SK-N-SH treated with all-trans-retinoic acid at 6 μM for 48 hours (cell line): ENCODE measurements at regions not wholly inside any gene's neighbourhood (a gene's known extent, or its start where the extent isn't known, plus 50 kb on each side); places are given as distances from the start of the nearest gene placed in this dataset.

Experiments used
- ATAC-seq: fragments of 200-7000 bp; cut with Tn5 transposase; 3 replicates; pipeline ENCODE4 v1.9.1; 2020; ENCODE audit warnings: mild to moderate bottlenecking, moderate library complexity
- ARNTL ChIP-seq: fragments of 450-650 bp; formaldehyde crosslinking; IDR thresholded peaks from 2 replicates; pipeline ENCODE4 v1.5.0; 2020; ENCODE audit warnings: low read depth, mild to moderate bottlenecking, moderate library complexity, borderline replicate concordance
- BACH2 ChIP-seq: fragments of 250-450 bp; sonication (Bioruptor Pico); IDR thresholded peaks from 2 replicates; pipeline ENCODE4 v1.9.0; 2021; ENCODE audit warnings: mild to moderate bottlenecking, borderline replicate concordance
- CSRNP3 ChIP-seq: fragments of 250-450 bp; sonication (Bioruptor Pico); IDR thresholded peaks from 2 replicates; pipeline ENCODE4 v1.5.1; 2021; ENCODE audit warnings: mild to moderate bottlenecking, moderate library complexity
- ESRRG ChIP-seq: fragments of 250-450 bp; sonication (Bioruptor Pico); IDR thresholded peaks from 2 replicates; pipeline ENCODE4 v1.6.1; 2021; ENCODE audit warnings: mild to moderate bottlenecking
- ISL1 ChIP-seq: fragments of 250-450 bp; sonication (Bioruptor Pico); IDR thresholded peaks from 2 replicates; pipeline ENCODE4 v2.1.2; 2022; ENCODE audit warnings: mild to moderate bottlenecking, moderate library complexity
- PATZ1 ChIP-seq: fragments of 250-450 bp; sonication (Bioruptor Pico); IDR thresholded peaks from 2 replicates; pipeline ENCODE4 v1.8.0; 2020; ENCODE audit warnings: mild to moderate bottlenecking, moderate library complexity, borderline replicate concordance
- PPARA ChIP-seq: fragments of 250-450 bp; sonication (Bioruptor Pico); IDR thresholded peaks from 2 replicates; pipeline ENCODE4 v1.5.0; 2020; ENCODE audit warnings: mild to moderate bottlenecking, borderline replicate concordance
- SNAI2 ChIP-seq: fragments of 250-450 bp; sonication (Bioruptor Pico); IDR thresholded peaks from 2 replicates; pipeline ENCODE4 v1.5.0; 2020; ENCODE audit warnings: mild to moderate bottlenecking, moderate library complexity
- TCF4 ChIP-seq: fragments of 250-450 bp; sonication (Bioruptor Pico); IDR thresholded peaks from 2 replicates; pipeline ENCODE4 v1.8.0; 2021; ENCODE audit warnings: mild to moderate bottlenecking, moderate library complexity, borderline replicate concordance
- TOX ChIP-seq: fragments of 250-450 bp; sonication (Bioruptor Pico); IDR thresholded peaks from 2 replicates; pipeline ENCODE4 v1.8.0; 2021; ENCODE audit warnings: mild to moderate bottlenecking, moderate library complexity, borderline replicate concordance
- TSHZ2 ChIP-seq: fragments of 250-450 bp; sonication (Bioruptor Pico); IDR thresholded peaks from 2 replicates; pipeline ENCODE4 v1.5.0; 2020; ENCODE audit warnings: mild to moderate bottlenecking, moderate library complexity
- ZC3H10 ChIP-seq: fragments of 250-450 bp; sonication (Bioruptor Pico); IDR thresholded peaks from 2 replicates; pipeline ENCODE4 v1.5.1; 2021; ENCODE audit warnings: mild to moderate bottlenecking, moderate library complexity
- ZFP3 ChIP-seq: fragments of 250-450 bp; sonication (Bioruptor Pico); IDR thresholded peaks from 2 replicates; pipeline ENCODE4 v1.5.0; 2020; ENCODE audit warnings: mild to moderate bottlenecking, moderate library complexity
- ZFP30 ChIP-seq: fragments of 450-650 bp; formaldehyde crosslinking; IDR thresholded peaks from 2 replicates; pipeline ENCODE4 v1.5.0; 2022; ENCODE audit warnings: mild to moderate bottlenecking, moderate library complexity
- ZNF565 ChIP-seq: fragments of 450-650 bp; formaldehyde crosslinking; conservative IDR thresholded peaks from 2 replicates; pipeline ENCODE4 v1.5.0; 2020; ENCODE audit warnings: low read depth, mild to moderate bottlenecking, moderate library complexity
- ZNF70 ChIP-seq: fragments of 450-650 bp; formaldehyde crosslinking; IDR thresholded peaks from 2 replicates; pipeline ENCODE4 v1.5.0; 2020; ENCODE audit warnings: mild to moderate bottlenecking, moderate library complexity
- TF ChIP-seq, protein P1 (sequence below): fragments of 250-450 bp; sonication (Bioruptor Pico); IDR thresholded peaks from 2 replicates; pipeline ENCODE4 v1.8.0; 2021; ENCODE audit warnings: low read depth, mild to moderate bottlenecking, moderate library complexity, borderline replicate concordance
- TF ChIP-seq, protein P2 (sequence below): fragments of 250-450 bp; sonication (Bioruptor Pico); IDR thresholded peaks from 2 replicates; pipeline ENCODE4 v1.5.1; 2020; ENCODE audit warnings: low read depth, mild to moderate bottlenecking, moderate library complexity

- no peak for TF ChIP-seq SNAI2
- TF ChIP-seq, protein P1, sequence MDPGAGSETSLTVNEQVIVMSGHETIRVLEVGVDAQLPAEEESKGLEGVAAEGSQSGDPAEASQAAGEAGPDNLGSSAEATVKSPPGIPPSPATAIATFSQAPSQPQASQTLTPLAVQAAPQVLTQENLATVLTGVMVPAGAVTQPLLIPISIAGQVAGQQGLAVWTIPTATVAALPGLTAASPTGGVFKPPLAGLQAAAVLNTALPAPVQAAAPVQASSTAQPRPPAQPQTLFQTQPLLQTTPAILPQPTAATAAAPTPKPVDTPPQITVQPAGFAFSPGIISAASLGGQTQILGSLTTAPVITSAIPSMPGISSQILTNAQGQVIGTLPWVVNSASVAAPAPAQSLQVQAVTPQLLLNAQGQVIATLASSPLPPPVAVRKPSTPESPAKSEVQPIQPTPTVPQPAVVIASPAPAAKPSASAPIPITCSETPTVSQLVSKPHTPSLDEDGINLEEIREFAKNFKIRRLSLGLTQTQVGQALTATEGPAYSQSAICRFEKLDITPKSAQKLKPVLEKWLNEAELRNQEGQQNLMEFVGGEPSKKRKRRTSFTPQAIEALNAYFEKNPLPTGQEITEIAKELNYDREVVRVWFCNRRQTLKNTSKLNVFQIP (CRISPR knock-in tag): no peak
- no peak for TF ChIP-seq ZFP30 (CRISPR knock-in tag)
These were observed 159.8 kb downstream of the NRN1 start (continued) for GRCh38 chr6:5846889-5847288.

DNA sequence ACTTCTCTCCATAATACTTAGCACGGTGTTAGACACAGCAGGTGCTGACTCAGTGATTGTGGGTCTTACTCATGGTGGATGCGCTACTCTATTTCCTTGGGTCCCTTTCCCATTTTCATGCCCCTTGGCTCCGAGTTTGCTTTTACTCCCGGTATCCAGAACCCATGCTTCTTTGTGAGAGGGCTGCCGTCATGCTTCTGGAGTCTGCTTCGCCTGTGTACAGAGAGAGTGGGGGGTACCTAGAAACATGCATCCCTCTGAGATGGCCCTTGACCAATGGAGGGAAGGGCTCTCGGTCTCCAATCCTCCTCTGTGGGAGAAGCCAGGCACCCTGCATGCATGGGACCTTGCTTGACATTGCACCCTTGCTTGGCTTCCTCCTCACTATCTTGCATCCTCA is 160.4 kb downstream of the NRN1 start:
- TF ChIP-seq BACH2: no peak
- TF ChIP-seq TSHZ2 (CRISPR knock-in tag): no peak
- TF ChIP-seq TCF4 (CRISPR knock-in tag): no peak
- TF ChIP-seq ZNF565 (CRISPR knock-in tag): no peak
- no peak for TF ChIP-seq ZFP30 (CRISPR knock-in tag)
- TF ChIP-seq TOX: no peak
- no peak for TF ChIP-seq CSRNP3
- TF ChIP-seq, protein P1 (CRISPR knock-in tag): no peak
- no peak for TF ChIP-seq ZFP3
- no peak for TF ChIP-seq ZC3H10 (CRISPR knock-in tag)
- no peak for TF ChIP-seq PATZ1 (CRISPR knock-in tag)
- TF ChIP-seq ESRRG (CRISPR knock-in tag): no peak
- TF ChIP-seq, protein P2, sequence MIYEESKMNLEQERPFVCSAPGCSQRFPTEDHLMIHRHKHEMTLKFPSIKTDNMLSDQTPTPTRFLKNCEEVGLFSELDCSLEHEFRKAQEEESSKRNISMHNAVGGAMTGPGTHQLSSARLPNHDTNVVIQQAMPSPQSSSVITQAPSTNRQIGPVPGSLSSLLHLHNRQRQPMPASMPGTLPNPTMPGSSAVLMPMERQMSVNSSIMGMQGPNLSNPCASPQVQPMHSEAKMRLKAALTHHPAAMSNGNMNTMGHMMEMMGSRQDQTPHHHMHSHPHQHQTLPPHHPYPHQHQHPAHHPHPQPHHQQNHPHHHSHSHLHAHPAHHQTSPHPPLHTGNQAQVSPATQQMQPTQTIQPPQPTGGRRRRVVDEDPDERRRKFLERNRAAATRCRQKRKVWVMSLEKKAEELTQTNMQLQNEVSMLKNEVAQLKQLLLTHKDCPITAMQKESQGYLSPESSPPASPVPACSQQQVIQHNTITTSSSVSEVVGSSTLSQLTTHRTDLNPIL (CRISPR knock-in tag): no peak
- no peak for TF ChIP-seq ARNTL (CRISPR knock-in tag)
- TF ChIP-seq ISL1 (CRISPR knock-in tag): no peak
- no peak for TF ChIP-seq SNAI2
- no peak for TF ChIP-seq ZNF70
- no peak for TF ChIP-seq PPARA (CRISPR knock-in tag)
- no peak for ATAC-seq

DNA sequence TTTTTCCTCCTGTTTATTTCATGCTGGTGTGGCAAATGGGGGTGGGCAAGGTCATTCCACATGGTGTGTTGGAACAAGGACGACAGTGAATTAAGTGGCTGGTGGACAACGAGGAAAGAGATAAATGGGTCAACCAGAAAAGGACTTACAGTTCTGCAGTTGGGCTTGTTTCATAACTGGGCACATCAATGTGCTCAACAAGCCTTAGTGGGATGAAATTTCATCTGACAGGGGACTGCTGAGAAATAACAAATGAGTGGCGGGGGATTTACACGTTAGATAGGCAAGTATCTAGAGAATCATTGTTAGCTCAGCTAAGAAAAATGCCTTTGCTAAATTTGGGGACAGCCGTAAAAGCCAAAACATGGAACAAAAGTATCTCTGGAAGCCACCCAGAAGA is 163.6 kb downstream of the NRN1 start:
- TF ChIP-seq ISL1 (CRISPR knock-in tag): no peak
- TF ChIP-seq PPARA (CRISPR knock-in tag): no peak
- TF ChIP-seq TSHZ2 (CRISPR knock-in tag): no peak
- no peak for TF ChIP-seq ARNTL (CRISPR knock-in tag)
- TF ChIP-seq ZFP3: no peak
- no peak for ATAC-seq
